H9 (cell line): ENCODE measurements at regions not wholly inside any gene's neighbourhood (a gene's known extent, or its start where the extent isn't known, plus 50 kb on each side); places are given as distances from the start of the nearest gene placed in this dataset.

Source experiments
- DNase-seq: peaks from one replicate; pipeline ENCODE4 v3.0.0-alpha.2; 2017
- H2AFZ ChIP-seq: one replicate; pipeline ENCODE4 v1.6.1; 2013; ENCODE audit warnings: mild to moderate bottlenecking, low read length, control low read depth, moderate library complexity
- H2AK5ac ChIP-seq: 2 replicates; pipeline ENCODE4 v1.6.1; 2013; ENCODE audit warnings: low read length, control low read depth, mixed read lengths; ENCODE audit not compliant: insufficient read length
- H2BK120ac ChIP-seq: one replicate; pipeline ENCODE4 v1.6.1; 2013; ENCODE audit warnings: low read depth, mild to moderate bottlenecking, low read length, control low read depth, inconsistent platforms; ENCODE audit not compliant: poor library complexity, severe bottlenecking
- H2BK12ac ChIP-seq: 2 replicates; pipeline ENCODE4 v1.6.1; 2013; ENCODE audit warnings: low read length, control low read depth, mixed read lengths, low read depth; ENCODE audit not compliant: insufficient read length
- H2BK15ac ChIP-seq: 2 replicates; pipeline ENCODE4 v1.6.1; 2013; ENCODE audit warnings: low read depth, low read length, control low read depth
- H2BK20ac ChIP-seq: one replicate; pipeline ENCODE4 v1.6.1; 2013; ENCODE audit warnings: low read depth, mild to moderate bottlenecking, low read length, control low read depth, inconsistent platforms; ENCODE audit not compliant: poor library complexity, severe bottlenecking
- H2BK5ac ChIP-seq: 2 replicates; pipeline ENCODE4 v1.6.1; 2013; ENCODE audit warnings: low read length, control low read depth, mixed read lengths; ENCODE audit not compliant: insufficient read length
- H3K14ac ChIP-seq: 2 replicates; pipeline ENCODE4 v1.6.1; 2013; ENCODE audit warnings: low read length, control low read depth; ENCODE audit not compliant: insufficient read depth
- H3K18ac ChIP-seq: 2 replicates; pipeline ENCODE4 v1.6.1; 2013; ENCODE audit warnings: low read depth, mild to moderate bottlenecking, mixed read lengths, low read length, control low read depth; ENCODE audit not compliant: insufficient read length
- H3K23ac ChIP-seq: 2 replicates; pipeline ENCODE4 v1.6.1; 2013; ENCODE audit warnings: low read length, control low read depth, mixed read lengths, low read depth; ENCODE audit not compliant: insufficient read length
- H3K23me2 ChIP-seq: 2 replicates; pipeline ENCODE4 v1.6.1; 2013; ENCODE audit warnings: low read depth, mild to moderate bottlenecking, mixed read lengths, low read length, control low read depth; ENCODE audit not compliant: insufficient read length, poor library complexity, severe bottlenecking
- H3K27ac ChIP-seq: 2 replicates; pipeline ENCODE4 v1.5.1; 2013; ENCODE audit warnings: low read length, control low read depth, mixed read lengths, low read depth; ENCODE audit not compliant: insufficient read length
- H3K27me3 ChIP-seq: 2 replicates; pipeline ENCODE4 v1.6.1; 2013; ENCODE audit warnings: low read length, control low read depth, inconsistent platforms; ENCODE audit not compliant: insufficient read depth
- H3K4ac ChIP-seq: 2 replicates; pipeline ENCODE4 v1.6.1; 2013; ENCODE audit warnings: low read depth, mild to moderate bottlenecking, control low read depth, inconsistent platforms, low read length, moderate library complexity
- H3K4me1 ChIP-seq: 2 replicates; pipeline ENCODE4 v1.6.1; 2013; ENCODE audit warnings: low read length, control low read depth, inconsistent platforms; ENCODE audit not compliant: insufficient read depth
- H3K4me2 ChIP-seq: 2 replicates; pipeline ENCODE4 v1.6.1; 2013; ENCODE audit warnings: low read length, control low read depth, mixed read lengths; ENCODE audit not compliant: insufficient read length, insufficient read depth
- H3K56ac ChIP-seq: 2 replicates; pipeline ENCODE4 v1.6.1; 2013; ENCODE audit warnings: low read depth, mild to moderate bottlenecking, mixed read lengths, low read length, control low read depth; ENCODE audit not compliant: insufficient read length
- H3K79me1 ChIP-seq: 2 replicates; pipeline ENCODE4 v1.6.1; 2013; ENCODE audit warnings: low read depth, mild to moderate bottlenecking, moderate library complexity, low read length, control low read depth, inconsistent platforms; ENCODE audit not compliant: insufficient read depth, poor library complexity, severe bottlenecking
- H3K79me2 ChIP-seq: 2 replicates; pipeline ENCODE4 v1.6.1; 2013; ENCODE audit warnings: low read length, control low read depth, inconsistent platforms; ENCODE audit not compliant: insufficient read depth
- H3K9ac ChIP-seq: 2 replicates; pipeline ENCODE4 v1.6.1; 2013; ENCODE audit warnings: low read length, control low read depth, mixed read lengths; ENCODE audit not compliant: insufficient read length; ENCODE audit errors: extremely low read depth
- H3K9me3 ChIP-seq: one replicate; pipeline ENCODE4 v1.6.1; 2013; ENCODE audit warnings: low read depth, low read length, inconsistent platforms; ENCODE audit not compliant: control insufficient read depth
- H3T11ph ChIP-seq: one replicate; pipeline ENCODE4 v1.6.1; 2013; ENCODE audit warnings: mild to moderate bottlenecking, low read length, control low read depth, inconsistent platforms
- H4K20me1 ChIP-seq: one replicate; pipeline ENCODE4 v1.6.1; 2013; ENCODE audit not compliant: control insufficient read depth, insufficient read length, insufficient read depth
- H4K5ac ChIP-seq: 2 replicates; pipeline ENCODE4 v1.6.1; 2013; ENCODE audit warnings: low read depth, mild to moderate bottlenecking, mixed read lengths, low read length, control low read depth; ENCODE audit not compliant: insufficient read length
- H4K8ac ChIP-seq: replicated peaks from 2 replicates; pipeline ENCODE4 v1.6.1; 2013; ENCODE audit warnings: low read length, control low read depth, mixed read lengths, low read depth; ENCODE audit not compliant: insufficient read length
- H4K91ac ChIP-seq: 2 replicates; pipeline ENCODE4 v1.6.1; 2013; ENCODE audit warnings: low read depth, mild to moderate bottlenecking, moderate library complexity, mixed read lengths, low read length, control low read depth; ENCODE audit not compliant: insufficient read length
- H3K27ac Mint-ChIP-seq, 3 experiments: 2 replicates in 2 of 3; 3 replicates in 1 of 3; pipeline ENCODE4 v1.8.0; 2020 to 2021; ENCODE audit warnings: mixed read lengths in 3 of 3, mild to moderate bottlenecking in 1 of 3, moderate library complexity in 1 of 3
- H3K27me3 Mint-ChIP-seq: 2 replicates; pipeline ENCODE4 v1.8.0; 2021; ENCODE audit warnings: low read depth, mild to moderate bottlenecking, moderate library complexity, mixed read lengths
- H3K36me3 Mint-ChIP-seq, 3 experiments: 2 replicates in 2 of 3; 3 replicates in 1 of 3; pipeline ENCODE4 v1.8.0; 2020 to 2021; ENCODE audit warnings: low read depth in 3 of 3, mixed read lengths in 3 of 3; ENCODE audit not compliant: insufficient read depth in 1 of 3
- H3K4me1 Mint-ChIP-seq, 2 experiments: 2 replicates each; pipeline ENCODE4 v1.8.0; 2020; ENCODE audit warnings: mixed read lengths in 2 of 2
- H3K4me3 Mint-ChIP-seq, 2 experiments: 2 replicates in 1 of 2; 3 replicates in 1 of 2; pipeline ENCODE4 v1.8.0; 2020 to 2021; ENCODE audit warnings: mild to moderate bottlenecking in 2 of 2, mixed read lengths in 2 of 2, moderate library complexity in 1 of 2
- H3K9me3 Mint-ChIP-seq, 2 experiments: 2 replicates in 1 of 2; 3 replicates in 1 of 2; pipeline ENCODE4 v1.8.0; 2020; ENCODE audit warnings: mild to moderate bottlenecking in 2 of 2, mixed read lengths in 2 of 2, moderate library complexity in 1 of 2
- WGBS: extraction: QIAGEN DNeasy Blood & Tissue Kit; methylation state at CpG from one replicate; pipeline ENCODE4 v1.1.7; 2013; ENCODE audit warnings: missing lambda C conversion rate, low lambda C conversion rate, mixed read lengths; ENCODE audit not compliant: insufficient read length; ENCODE audit errors: extremely low coverage; 5-methylcytosine and 5-hydroxymethylcytosine counted together
- TF ChIP-seq, protein P1 (sequence below): fragments of 200-600 bp; sonication (generic); conservative IDR thresholded peaks from 3 replicates; pipeline ENCODE4 v1.8.0; 2021; ENCODE audit warnings: antibody characterized with exemption, mild to moderate bottlenecking

- no peaks in the 10 kb centered on the region for H3K23me2 ChIP-seq
- no peaks in the 10 kb centered on the region for H3K4me1 ChIP-seq
- H4K20me1 ChIP-seq, result no peaks in the 10 kb centered on the region
- no peaks in the 10 kb centered on the region for H3K79me2 ChIP-seq
- H3K56ac ChIP-seq, result no peak overlapping the region
- H3K9ac ChIP-seq, result no peak overlapping the region
- no peak overlapping the region for H2AK5ac ChIP-seq
- no peak overlapping the region for H3K4ac ChIP-seq
- no peaks in the 10 kb centered on the region for H3K79me1 ChIP-seq
- TF ChIP-seq, protein P1, sequence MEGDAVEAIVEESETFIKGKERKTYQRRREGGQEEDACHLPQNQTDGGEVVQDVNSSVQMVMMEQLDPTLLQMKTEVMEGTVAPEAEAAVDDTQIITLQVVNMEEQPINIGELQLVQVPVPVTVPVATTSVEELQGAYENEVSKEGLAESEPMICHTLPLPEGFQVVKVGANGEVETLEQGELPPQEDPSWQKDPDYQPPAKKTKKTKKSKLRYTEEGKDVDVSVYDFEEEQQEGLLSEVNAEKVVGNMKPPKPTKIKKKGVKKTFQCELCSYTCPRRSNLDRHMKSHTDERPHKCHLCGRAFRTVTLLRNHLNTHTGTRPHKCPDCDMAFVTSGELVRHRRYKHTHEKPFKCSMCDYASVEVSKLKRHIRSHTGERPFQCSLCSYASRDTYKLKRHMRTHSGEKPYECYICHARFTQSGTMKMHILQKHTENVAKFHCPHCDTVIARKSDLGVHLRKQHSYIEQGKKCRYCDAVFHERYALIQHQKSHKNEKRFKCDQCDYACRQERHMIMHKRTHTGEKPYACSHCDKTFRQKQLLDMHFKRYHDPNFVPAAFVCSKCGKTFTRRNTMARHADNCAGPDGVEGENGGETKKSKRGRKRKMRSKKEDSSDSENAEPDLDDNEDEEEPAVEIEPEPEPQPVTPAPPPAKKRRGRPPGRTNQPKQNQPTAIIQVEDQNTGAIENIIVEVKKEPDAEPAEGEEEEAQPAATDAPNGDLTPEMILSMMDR, result no peak
- Mint-ChIP-seq H3K4me1 (no peaks in the 10 kb centered on the region), H3K9me3 (no peaks in the 10 kb centered on the region), H3K27ac (no peak overlapping the region), H3K36me3 (no peaks in the 10 kb centered on the region), H3K27me3 (no peaks in the 10 kb centered on the region), H3K4me3 (no peak overlapping the region)
- no peak overlapping the region for H3K14ac ChIP-seq
- no peak overlapping the region for H2BK15ac ChIP-seq
- H3K27ac ChIP-seq, result no peak overlapping the region
- no peak overlapping the region for H3K18ac ChIP-seq
- H2BK120ac ChIP-seq, result no peak overlapping the region
- H4K91ac ChIP-seq, result no peak overlapping the region
- no peak overlapping the region for H2BK20ac ChIP-seq
- H2AFZ ChIP-seq, result no peak overlapping the region
- no peak for DNase-seq
- WGBS, result no CpG with 5 or more reads among the region's 1 CpG
- no peak overlapping the region for H4K5ac ChIP-seq
- no peak overlapping the region for H2BK5ac ChIP-seq
- no peaks in the 10 kb centered on the region for H3K9me3 ChIP-seq
- no peak overlapping the region for H2BK12ac ChIP-seq
- H3K27me3 ChIP-seq, result no peaks in the 10 kb centered on the region
- no peak overlapping the region for H3T11ph ChIP-seq
- H3K4me2 ChIP-seq, result no peak overlapping the region
- H4K8ac ChIP-seq, result no peak overlapping the region
- H3K23ac ChIP-seq, result no peak overlapping the region
These were observed 1177.4 kb downstream of the KCNT2 start for GRCh38 chr1:195430826-195431225.
